HEK293 (cell line): ENCODE measurements at regions not wholly inside any gene's neighbourhood (a gene's known extent, or its start where the extent isn't known, plus 50 kb on each side); places are given as distances from the start of the nearest gene placed in this dataset.

Experiments
- WT1 ChIP-seq: fragments of 450-650 bp; formaldehyde crosslinking; IDR thresholded peaks from 2 replicates; pipeline ENCODE4 v1.5.1; 2016; ENCODE audit warnings: missing biosample characterization, missing genetic modification characterization
- ZNF48 ChIP-seq: fragments of 450-650 bp; formaldehyde crosslinking; IDR thresholded peaks from 2 replicates; pipeline ENCODE4 v1.5.1; 2016; ENCODE audit warnings: missing biosample characterization, missing genetic modification characterization
- ZNF776 ChIP-seq: fragments of 450-650 bp; formaldehyde crosslinking; IDR thresholded peaks from 2 replicates; pipeline ENCODE4 v1.5.0; 2017; ENCODE audit warnings: missing biosample characterization, missing genetic modification characterization, borderline replicate concordance
- TF ChIP-seq, protein P1 (sequence below): fragments of 450-650 bp; formaldehyde crosslinking; IDR thresholded peaks from 2 replicates; pipeline ENCODE4 v1.5.1; 2016; ENCODE audit warnings: missing biosample characterization, missing genetic modification characterization
- TF ChIP-seq, protein P2 (sequence below): fragments of 450-650 bp; formaldehyde crosslinking; IDR thresholded peaks from 2 replicates; pipeline ENCODE4 v1.5.1; 2016; ENCODE audit warnings: missing biosample characterization, missing genetic modification characterization

DNA sequence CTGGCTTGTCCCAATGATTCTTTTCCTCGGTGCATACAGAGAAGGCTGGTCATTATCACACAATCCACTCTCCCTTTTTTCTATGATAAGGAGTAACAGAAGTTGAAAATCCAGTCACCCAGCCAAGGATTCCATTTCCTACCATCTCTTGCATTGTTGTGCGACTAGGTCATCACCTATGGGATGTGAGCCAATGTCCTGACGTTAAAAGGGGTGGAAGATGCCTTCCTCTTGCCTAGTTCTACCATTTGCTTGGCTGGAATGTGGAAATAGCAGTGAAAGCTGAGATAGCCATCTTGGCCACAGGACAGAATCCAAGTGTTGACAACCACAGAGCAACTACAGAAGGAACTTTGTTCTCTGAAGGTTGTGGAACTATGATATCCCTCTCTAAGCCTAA is 132.2 kb upstream of the KIT start:
- TF ChIP-seq ZNF48 (tag by site-specific recombination) = no peak
- no peak for TF ChIP-seq WT1
- TF ChIP-seq, protein P1, sequence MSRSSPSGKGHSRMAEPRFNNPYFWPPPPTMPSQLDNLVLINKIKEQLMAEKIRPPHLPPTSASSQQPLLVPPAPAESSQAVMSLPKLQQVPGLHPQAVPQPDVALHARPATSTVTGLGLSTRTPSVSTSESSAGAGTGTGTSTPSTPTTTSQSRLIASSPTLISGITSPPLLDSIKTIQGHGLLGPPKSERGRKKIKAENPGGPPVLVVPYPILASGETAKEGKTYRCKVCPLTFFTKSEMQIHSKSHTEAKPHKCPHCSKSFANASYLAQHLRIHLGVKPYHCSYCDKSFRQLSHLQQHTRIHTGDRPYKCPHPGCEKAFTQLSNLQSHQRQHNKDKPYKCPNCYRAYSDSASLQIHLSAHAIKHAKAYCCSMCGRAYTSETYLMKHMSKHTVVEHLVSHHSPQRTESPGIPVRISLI (tag by site-specific recombination) = no peak
- no peak for TF ChIP-seq ZNF776
- TF ChIP-seq, protein P2, sequence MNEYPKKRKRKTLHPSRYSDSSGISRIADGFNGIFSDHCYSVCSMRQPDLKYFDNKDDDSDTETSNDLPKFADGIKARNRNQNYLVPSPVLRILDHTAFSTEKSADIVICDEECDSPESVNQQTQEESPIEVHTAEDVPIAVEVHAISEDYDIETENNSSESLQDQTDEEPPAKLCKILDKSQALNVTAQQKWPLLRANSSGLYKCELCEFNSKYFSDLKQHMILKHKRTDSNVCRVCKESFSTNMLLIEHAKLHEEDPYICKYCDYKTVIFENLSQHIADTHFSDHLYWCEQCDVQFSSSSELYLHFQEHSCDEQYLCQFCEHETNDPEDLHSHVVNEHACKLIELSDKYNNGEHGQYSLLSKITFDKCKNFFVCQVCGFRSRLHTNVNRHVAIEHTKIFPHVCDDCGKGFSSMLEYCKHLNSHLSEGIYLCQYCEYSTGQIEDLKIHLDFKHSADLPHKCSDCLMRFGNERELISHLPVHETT = no peak
